Muscle of leg (tissue), 3 donors: ENCODE measurements at regions not wholly inside any gene's neighbourhood (a gene's known extent, or its start where the extent isn't known, plus 50 kb on each side); places are given as distances from the start of the nearest gene placed in this dataset.
"Not testable (repeated sequence)": the region's sequence is repeated elsewhere in the genome, so short reads cannot be mapped to it uniquely, and the experiment has no call there.

Source experiments
- DNase-seq: peaks from one replicate; pipeline ENCODE4 v3.0.0; 2013
- H3K27ac ChIP-seq: one replicate; pipeline ENCODE4 v1.5.1; 2013; ENCODE audit warnings: mild to moderate bottlenecking, low read length, control low read depth
- H3K27me3 ChIP-seq: one replicate; pipeline ENCODE4 v1.6.1; 2013; ENCODE audit warnings: low read length; ENCODE audit not compliant: control insufficient read depth, insufficient read depth
- H3K36me3 ChIP-seq: one replicate; pipeline ENCODE4 v1.6.1; 2013; ENCODE audit warnings: low read length; ENCODE audit not compliant: control insufficient read depth, insufficient read depth
- H3K4me1 ChIP-seq: one replicate; pipeline ENCODE4 v1.6.1; 2013; ENCODE audit warnings: low read length; ENCODE audit not compliant: control insufficient read depth, insufficient read depth
- H3K4me3 ChIP-seq: one replicate; pipeline ENCODE4 v1.5.1; 2013; ENCODE audit warnings: low read length, control low read depth
- H3K9me3 ChIP-seq: replicated peaks from 2 replicates; pipeline ENCODE4 v1.6.1; 2013; ENCODE audit warnings: low read depth, low read length; ENCODE audit not compliant: control insufficient read depth
- WGBS: methylation state at CpG from one replicate; pipeline ENCODE4 v1.1.5; 2013; ENCODE audit warnings: missing lambda C conversion rate; ENCODE audit not compliant: insufficient coverage; 5-methylcytosine and 5-hydroxymethylcytosine counted together

- H3K4me3 ChIP-seq: peak overlapping the region; percentile 32
- H3K36me3 ChIP-seq, H3K27ac ChIP-seq, H3K4me1 ChIP-seq, H3K27me3 ChIP-seq, H3K9me3 ChIP-seq: not testable (repeated sequence)
- peak; percentile 49 for DNase-seq
- 0% methylated on average over 8 of the region's 62 CpGs for WGBS
These were observed 66.3 kb downstream of the FAM72C start for GRCh38 chr1:143905214-143906179.

GRCh38 chr1:143904622-143904979 lies 67.2 kb downstream of the FAM72C start:
- DNase-seq, H3K36me3 ChIP-seq, H3K27ac ChIP-seq, H3K4me1 ChIP-seq, H3K27me3 ChIP-seq, H3K9me3 ChIP-seq: not testable (repeated sequence)
- peak overlapping the region; percentile 28 for H3K4me3 ChIP-seq
- no CpG with 5 or more reads among the region's 12 CpGs for WGBS

GRCh38 chr1:143903899-143904621 lies 67.7 kb downstream of the FAM72C start:
- not testable (repeated sequence) for H3K27me3 ChIP-seq, H3K36me3 ChIP-seq, H3K9me3 ChIP-seq, H3K4me1 ChIP-seq
- peak overlapping the region; percentile 28 for H3K4me3 ChIP-seq
- H3K27ac ChIP-seq: peak overlapping the region; percentile 20
- DNase-seq: peak; percentile 42
- 0% methylated on average over 7 of the region's 48 CpGs for WGBS

GRCh38 chr1:143896377-143896776 lies 75.4 kb downstream of the FAM72C start:
- not testable (repeated sequence) for H3K4me3 ChIP-seq, H3K4me1 ChIP-seq, H3K27ac ChIP-seq, H3K9me3 ChIP-seq, H3K36me3 ChIP-seq, H3K27me3 ChIP-seq, DNase-seq
- no CpG with 5 or more reads among the region's 1 CpG for WGBS

- not testable (repeated sequence) for H3K4me3 ChIP-seq, H3K27ac ChIP-seq, H3K36me3 ChIP-seq, H3K4me1 ChIP-seq, H3K27me3 ChIP-seq, H3K9me3 ChIP-seq
- DNase-seq: peak; percentile 47
- no CpG with 5 or more reads among the region's 53 CpGs for WGBS
These were observed 86.7 kb downstream of the FAM72C start for GRCh38 chr1:143884932-143885574.

- H3K27ac ChIP-seq, H3K4me3 ChIP-seq, H3K9me3 ChIP-seq, DNase-seq, H3K4me1 ChIP-seq, H3K36me3 ChIP-seq, H3K27me3 ChIP-seq: not testable (repeated sequence)
- 0% methylated on average over 12 of the region's 38 CpGs for WGBS
These were observed 87.3 kb downstream of the FAM72C start for GRCh38 chr1:143884532-143884931.

- DNase-seq, H3K9me3 ChIP-seq, H3K27me3 ChIP-seq, H3K4me3 ChIP-seq, H3K4me1 ChIP-seq, H3K36me3 ChIP-seq, H3K27ac ChIP-seq: not testable (repeated sequence)
- WGBS: no CpG with 5 or more reads among the region's 4 CpGs
These were observed 91.8 kb downstream of the FAM72C start for GRCh38 chr1:143879757-143880536.

GRCh38 chr1:143875947-143876346 lies 95.8 kb downstream of the FAM72C start:
- H3K4me3 ChIP-seq, H3K36me3 ChIP-seq, H3K4me1 ChIP-seq, H3K9me3 ChIP-seq, DNase-seq, H3K27me3 ChIP-seq, H3K27ac ChIP-seq: not testable (repeated sequence)
- no CpG with 5 or more reads among the region's 5 CpGs for WGBS

GRCh38 chr1:143874625-143875024 lies 97.2 kb downstream of the FAM72C start:
- DNase-seq, H3K4me3 ChIP-seq, H3K36me3 ChIP-seq, H3K27me3 ChIP-seq, H3K27ac ChIP-seq, H3K9me3 ChIP-seq, H3K4me1 ChIP-seq: not testable (repeated sequence)
- WGBS: no CpG with 5 or more reads among the region's 2 CpGs

- not testable (repeated sequence) for DNase-seq, H3K27me3 ChIP-seq, H3K36me3 ChIP-seq, H3K4me3 ChIP-seq, H3K27ac ChIP-seq, H3K9me3 ChIP-seq, H3K4me1 ChIP-seq
- no CpG with 5 or more reads among the region's 5 CpGs for WGBS
These were observed 98.1 kb downstream of the FAM72C start for GRCh38 chr1:143873650-143874049.
